NCI-H2196 treated with DMSO at 0.1 percent for 48 hours (cell line): ENCODE measurements at regions not wholly inside any gene's neighbourhood (a gene's known extent, or its start where the extent isn't known, plus 50 kb on each side); places are given as distances from the start of the nearest gene placed in this dataset.

Experiments used
- DNase-seq: peaks from one replicate; lab custom pipeline; 2025; ENCODE audit not compliant: unreplicated experiment; lab: John Stamatoyannopoulos, UW

- DNase-seq = no peak
Observed at GRCh38 chr14:101101456-101102056, 198.0 kb upstream of the RTL1 start.

- no peak for DNase-seq
Observed at GRCh38 chr14:101102875-101103274, 199.4 kb upstream of the RTL1 start.

- no peak for DNase-seq
Observed at GRCh38 chr14:101103321-101103901, 199.9 kb upstream of the RTL1 start.

- no peak for DNase-seq
Observed at GRCh38 chr14:101104485-101104884, 201.0 kb upstream of the RTL1 start.

- no peak for DNase-seq
Observed at GRCh38 chr14:101105045-101105444, 201.5 kb upstream of the RTL1 start.

GRCh38 chr14:101108579-101109346 is 205.2 kb upstream of the RTL1 start:
- no peak for DNase-seq

- no peak for DNase-seq
Observed at GRCh38 chr14:101109347-101109638, 205.8 kb upstream of the RTL1 start.

- DNase-seq = no peak
Observed at GRCh38 chr14:101109981-101110728, 206.6 kb upstream of the RTL1 start.

- DNase-seq = no peak
Observed at GRCh38 chr14:101110729-101111619, 207.5 kb upstream of the RTL1 start.

- no peak for DNase-seq
Observed at GRCh38 chr14:101111620-101112290, 208.2 kb upstream of the RTL1 start.

- DNase-seq = no peak
Observed at GRCh38 chr14:101112351-101113107, 209.0 kb upstream of the RTL1 start.

GRCh38 chr14:101113108-101113612 is 209.6 kb upstream of the RTL1 start:
- DNase-seq = no peak

GRCh38 chr14:101113835-101114725 is 210.6 kb upstream of the RTL1 start:
- DNase-seq = no peak

- DNase-seq = no peak
Observed at GRCh38 chr14:101114726-101115515, 211.4 kb upstream of the RTL1 start.

- no peak for DNase-seq
Observed at GRCh38 chr14:101115652-101116051, 212.1 kb upstream of the RTL1 start.

GRCh38 chr14:101116065-101116464 is 212.5 kb upstream of the RTL1 start:
- DNase-seq = no peak

- no peak for DNase-seq
Observed at GRCh38 chr14:101116486-101117130, 213.1 kb upstream of the RTL1 start.
